ENCODE measurements at regions not wholly inside any gene's neighbourhood (a gene's known extent, or its start where the extent isn't known, plus 50 kb on each side); places are given as distances from the start of the nearest gene placed in this dataset.

DNA sequence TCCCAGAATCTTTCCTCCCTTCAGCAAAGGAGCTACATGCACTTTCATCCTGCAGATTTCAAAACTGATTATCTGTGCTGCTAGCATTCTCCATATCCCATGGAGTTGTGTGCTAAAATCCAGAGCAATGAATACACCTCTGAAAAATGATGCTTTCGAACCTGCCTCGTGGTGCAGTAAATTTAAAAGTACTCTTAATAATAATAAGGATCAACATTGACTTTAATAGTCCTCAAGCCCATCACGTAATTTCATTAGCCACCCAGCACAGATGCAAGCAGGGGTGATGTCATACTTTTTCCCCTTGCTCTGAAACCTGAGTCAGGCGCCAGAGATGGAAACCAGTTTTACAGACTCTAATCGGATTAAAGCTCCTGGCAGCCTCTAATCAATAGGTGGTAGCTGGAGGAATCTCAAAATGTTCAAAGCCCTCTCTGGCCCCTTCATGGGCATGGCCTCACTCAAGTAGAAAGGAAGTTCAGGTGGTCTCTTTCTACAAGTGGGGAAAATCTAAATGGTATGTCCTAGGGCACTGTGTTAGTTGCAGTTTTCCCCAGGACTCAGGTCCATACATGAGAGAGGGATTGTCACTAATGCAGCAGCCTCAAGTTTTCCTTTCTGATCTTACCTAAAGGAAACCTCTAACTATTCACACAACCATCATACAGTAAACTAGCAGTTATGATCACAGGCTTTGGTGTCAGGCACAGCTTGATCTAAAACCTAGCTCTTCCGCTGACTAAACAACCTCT lies 221.6 kb upstream of the SLC30A5 start:
- ChIA-PET POLR2A (no interaction called here), CTCF (no interaction called here)
- DNase-seq (no peak), ATAC-seq (ENCODE audit: low read depth) (no peak)
- H3K4me3 Mint-ChIP-seq = no peak overlapping the region
- peaks cover 4% of the 10 kb centered on the region for H3K27me3 Mint-ChIP-seq
- H3K4me3 ChIP-seq (ENCODE audit: control extremely low read depth in 1 of 5, extremely low read depth in 1 of 5, insufficient read depth in 1 of 5, low read depth in 2 of 5, low read length in 4 of 5) = no peak overlapping the region
- no peaks in the 10 kb centered on the region for H3K9me3 ChIP-seq (ENCODE audit: control extremely low read depth in 1 of 3, control insufficient read depth in 2 of 3, insufficient read depth in 1 of 3, low read length in 2 of 3)
- WGBS (ENCODE audit: insufficient coverage) = 100% methylated on average over 2 of the region's 6 CpGs
- no peak overlapping the region for H3K4me2 ChIP-seq (replicated peaks; ENCODE audit: low read depth, low read length, poor library complexity, severe bottlenecking)
- no peak overlapping the region for H3K27ac Mint-ChIP-seq
- H3K4me1 Mint-ChIP-seq = no peaks in the 10 kb centered on the region
- no peaks in the 10 kb centered on the region for H3K36me3 ChIP-seq (replicated peaks in 1 of 2; ENCODE audit: control extremely low read depth in 1 of 2, control insufficient read depth in 1 of 2, extremely low read depth in 1 of 2, insufficient read depth in 2 of 2, low read length in 1 of 2)
- H2AFZ ChIP-seq (ENCODE audit: insufficient read depth, low read depth, low read length, poor library complexity, severe bottlenecking) = no peak overlapping the region
- no peaks in the 10 kb centered on the region for H3K9me3 Mint-ChIP-seq (ENCODE audit: insufficient read depth)
- H3K4me1 ChIP-seq (ENCODE audit: control insufficient read depth in 2 of 2, insufficient read depth in 2 of 2, low read length in 2 of 2) = no peaks in the 10 kb centered on the region
- intact Hi-C loops (cut with micrococcal nuclease) = no loop called here
- H3K9ac ChIP-seq (ENCODE audit: low read length) = no peak overlapping the region
- TF ChIP-seq, protein P1, sequence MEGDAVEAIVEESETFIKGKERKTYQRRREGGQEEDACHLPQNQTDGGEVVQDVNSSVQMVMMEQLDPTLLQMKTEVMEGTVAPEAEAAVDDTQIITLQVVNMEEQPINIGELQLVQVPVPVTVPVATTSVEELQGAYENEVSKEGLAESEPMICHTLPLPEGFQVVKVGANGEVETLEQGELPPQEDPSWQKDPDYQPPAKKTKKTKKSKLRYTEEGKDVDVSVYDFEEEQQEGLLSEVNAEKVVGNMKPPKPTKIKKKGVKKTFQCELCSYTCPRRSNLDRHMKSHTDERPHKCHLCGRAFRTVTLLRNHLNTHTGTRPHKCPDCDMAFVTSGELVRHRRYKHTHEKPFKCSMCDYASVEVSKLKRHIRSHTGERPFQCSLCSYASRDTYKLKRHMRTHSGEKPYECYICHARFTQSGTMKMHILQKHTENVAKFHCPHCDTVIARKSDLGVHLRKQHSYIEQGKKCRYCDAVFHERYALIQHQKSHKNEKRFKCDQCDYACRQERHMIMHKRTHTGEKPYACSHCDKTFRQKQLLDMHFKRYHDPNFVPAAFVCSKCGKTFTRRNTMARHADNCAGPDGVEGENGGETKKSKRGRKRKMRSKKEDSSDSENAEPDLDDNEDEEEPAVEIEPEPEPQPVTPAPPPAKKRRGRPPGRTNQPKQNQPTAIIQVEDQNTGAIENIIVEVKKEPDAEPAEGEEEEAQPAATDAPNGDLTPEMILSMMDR (IDR thresholded peaks at IDR 0.05) = no peak
- TF ChIP-seq EZH2 (IDR thresholded peaks at IDR 0.05; ENCODE audit: borderline replicate concordance, insufficient read depth, low read depth, low read length, poor library complexity, severe bottlenecking) = no peak
- H3K79me2 ChIP-seq (ENCODE audit: control insufficient read depth, insufficient read depth, low read length) = no peaks in the 10 kb centered on the region
- H3K27me3 ChIP-seq (replicated peaks in 1 of 4; ENCODE audit: control extremely low read depth in 1 of 4, control insufficient read depth in 3 of 4, insufficient read depth in 4 of 4, low read length in 3 of 4) = no peaks in the 10 kb centered on the region
- no peak overlapping the region for H3K27ac ChIP-seq (ENCODE audit: low read length in 2 of 2)
- H4K20me1 ChIP-seq (ENCODE audit: control insufficient read depth, insufficient read depth, low read length, poor library complexity, severe bottlenecking) = no peaks in the 10 kb centered on the region

GRCh38 chr5:68873198-68873597 lies 220.6 kb upstream of the SLC30A5 start:
- H3K27ac Mint-ChIP-seq = no peak overlapping the region
- DNase-seq = no peak
- intact Hi-C loops (cut with micrococcal nuclease) = no loop called here
- no peaks in the 10 kb centered on the region for H3K27me3 Mint-ChIP-seq
- ATAC-seq (ENCODE audit: low read depth) = no peak
- no peaks in the 10 kb centered on the region for H3K4me1 Mint-ChIP-seq
- Histone ChIP-seq H3K79me2 (ENCODE audit: control insufficient read depth, insufficient read depth, low read length) (no peaks in the 10 kb centered on the region), H3K4me2 (replicated peaks; ENCODE audit: low read depth, low read length, poor library complexity, severe bottlenecking) (no peak overlapping the region), H3K4me3 (ENCODE audit: control extremely low read depth in 1 of 5, extremely low read depth in 1 of 5, insufficient read depth in 1 of 5, low read depth in 2 of 5, low read length in 4 of 5) (no peak overlapping the region), H3K4me1 (ENCODE audit: control insufficient read depth in 2 of 2, insufficient read depth in 2 of 2, low read length in 2 of 2) (no peaks in the 10 kb centered on the region), H2AFZ (ENCODE audit: insufficient read depth, low read depth, low read length, poor library complexity, severe bottlenecking) (no peak overlapping the region), H3K9ac (ENCODE audit: low read length) (no peak overlapping the region), H3K36me3 (replicated peaks in 1 of 2; ENCODE audit: control extremely low read depth in 1 of 2, control insufficient read depth in 1 of 2, extremely low read depth in 1 of 2, insufficient read depth in 2 of 2, low read length in 1 of 2) (no peaks in the 10 kb centered on the region), H3K9me3 (ENCODE audit: control extremely low read depth in 1 of 3, control insufficient read depth in 2 of 3, insufficient read depth in 1 of 3, low read length in 2 of 3) (no peaks in the 10 kb centered on the region), H4K20me1 (ENCODE audit: control insufficient read depth, insufficient read depth, low read length, poor library complexity, severe bottlenecking) (no peaks in the 10 kb centered on the region), H3K27ac (ENCODE audit: low read length in 2 of 2) (no peak overlapping the region), H3K27me3 (replicated peaks in 1 of 4; ENCODE audit: control extremely low read depth in 1 of 4, control insufficient read depth in 3 of 4, insufficient read depth in 4 of 4, low read length in 3 of 4) (no peaks in the 10 kb centered on the region)
- no peak overlapping the region for H3K4me3 Mint-ChIP-seq
- no peaks in the 10 kb centered on the region for H3K9me3 Mint-ChIP-seq (ENCODE audit: insufficient read depth)
- POLR2A ChIA-PET = no interaction called here
- 90% methylated on average over 2 of the region's 4 CpGs for WGBS (ENCODE audit: insufficient coverage)
- CTCF ChIA-PET = interaction anchor here (0.7 kb wide), 1 partner anchor 8 kb away, joined by 3 read pairs; no protein-coding TSS in a partner anchor
- TF ChIP-seq, protein P1 (IDR thresholded peaks at IDR 0.05) = no peak
- no peak for TF ChIP-seq EZH2 (IDR thresholded peaks at IDR 0.05; ENCODE audit: borderline replicate concordance, insufficient read depth, low read depth, low read length, poor library complexity, severe bottlenecking)
